Fibroblast of lung (primary cell): ENCODE measurements at regions not wholly inside any gene's neighbourhood (a gene's known extent, or its start where the extent isn't known, plus 50 kb on each side); places are given as distances from the start of the nearest gene placed in this dataset.

Source experiments
- DNase-seq, 2 donors: peaks; one replicate each; pipeline versions ENCODE4 v3.0.0 to v3.0.0-alpha.2; 2010; ENCODE audit warnings: low read depth in 2 of 2
- H2AFZ ChIP-seq: 2 replicates; pipeline ENCODE4 v1.5.1; 2012; ENCODE audit warnings: low read length, control low read depth, inconsistent platforms
- H3K27ac ChIP-seq: 2 replicates; pipeline ENCODE4 v1.5.1; 2011; ENCODE audit warnings: low read length, control low read depth; ENCODE audit not compliant: insufficient read depth
- H3K27me3 ChIP-seq: 2 replicates; pipeline ENCODE4 v1.5.1; 2011; ENCODE audit warnings: mild to moderate bottlenecking, low read length; ENCODE audit not compliant: control insufficient read depth, insufficient read depth
- H3K36me3 ChIP-seq: 2 replicates; pipeline ENCODE4 v1.5.1; 2011; ENCODE audit warnings: low read length; ENCODE audit not compliant: control insufficient read depth, insufficient read depth
- H3K4me1 ChIP-seq: 2 replicates; pipeline ENCODE4 v1.5.1; 2011; ENCODE audit warnings: low read length; ENCODE audit not compliant: control insufficient read depth, insufficient read depth; ENCODE audit errors: extremely low read depth
- H3K4me2 ChIP-seq: 2 replicates; pipeline ENCODE4 v1.5.1; 2011; ENCODE audit warnings: low read length, control low read depth; ENCODE audit not compliant: insufficient read depth; ENCODE audit errors: extremely low read depth
- H3K4me3 ChIP-seq, 4 experiments: fragments of 200-600 bp in 1 of 4; sonication (generic) in 1 of 4; replicated peaks in 1 of 4; 2 replicates each; pipeline ENCODE4 v1.5.1; 2011 to 2016; ENCODE audit warnings: low read length in 4 of 4, low read depth in 3 of 4, mild to moderate bottlenecking in 3 of 4, control low read depth in 2 of 4, inconsistent platforms in 1 of 4, mixed read lengths in 1 of 4; ENCODE audit not compliant: insufficient read depth in 1 of 4; ENCODE audit errors: control extremely low read depth in 1 of 4
- H3K79me2 ChIP-seq: 2 replicates; pipeline ENCODE4 v1.5.1; 2012; ENCODE audit warnings: mild to moderate bottlenecking, low read length, inconsistent platforms; ENCODE audit not compliant: control insufficient read depth, insufficient read depth
- H3K9ac ChIP-seq: 2 replicates; pipeline ENCODE4 v1.5.1; 2011; ENCODE audit warnings: mild to moderate bottlenecking, low read length, control low read depth; ENCODE audit not compliant: insufficient read depth
- H3K9me3 ChIP-seq: 2 replicates; pipeline ENCODE4 v1.5.1; 2012; ENCODE audit warnings: low read depth, low read length; ENCODE audit not compliant: control insufficient read depth, insufficient read depth
- H4K20me1 ChIP-seq: 2 replicates; pipeline ENCODE4 v1.5.1; 2011; ENCODE audit warnings: low read length; ENCODE audit not compliant: control insufficient read depth, insufficient read depth; ENCODE audit errors: extremely low read depth
- EZH2 ChIP-seq: IDR thresholded peaks from 2 replicates; pipeline ENCODE4 v1.5.1; 2012; ENCODE audit warnings: low read length, control low read depth, mild to moderate bottlenecking; ENCODE audit errors: missing control alignments
- TF ChIP-seq, protein P1 (sequence below), 2 donors: IDR thresholded peaks in 1 of 2; conservative IDR thresholded peaks in 1 of 2; 1 replicate in 1 of 2; 2 replicates in 1 of 2; pipeline ENCODE4 v1.5.1; 2011 to 2012; ENCODE audit warnings: low read length in 2 of 2, control low read depth in 1 of 2, inconsistent platforms in 1 of 2, low read depth in 1 of 2, mild to moderate bottlenecking in 1 of 2

DNA sequence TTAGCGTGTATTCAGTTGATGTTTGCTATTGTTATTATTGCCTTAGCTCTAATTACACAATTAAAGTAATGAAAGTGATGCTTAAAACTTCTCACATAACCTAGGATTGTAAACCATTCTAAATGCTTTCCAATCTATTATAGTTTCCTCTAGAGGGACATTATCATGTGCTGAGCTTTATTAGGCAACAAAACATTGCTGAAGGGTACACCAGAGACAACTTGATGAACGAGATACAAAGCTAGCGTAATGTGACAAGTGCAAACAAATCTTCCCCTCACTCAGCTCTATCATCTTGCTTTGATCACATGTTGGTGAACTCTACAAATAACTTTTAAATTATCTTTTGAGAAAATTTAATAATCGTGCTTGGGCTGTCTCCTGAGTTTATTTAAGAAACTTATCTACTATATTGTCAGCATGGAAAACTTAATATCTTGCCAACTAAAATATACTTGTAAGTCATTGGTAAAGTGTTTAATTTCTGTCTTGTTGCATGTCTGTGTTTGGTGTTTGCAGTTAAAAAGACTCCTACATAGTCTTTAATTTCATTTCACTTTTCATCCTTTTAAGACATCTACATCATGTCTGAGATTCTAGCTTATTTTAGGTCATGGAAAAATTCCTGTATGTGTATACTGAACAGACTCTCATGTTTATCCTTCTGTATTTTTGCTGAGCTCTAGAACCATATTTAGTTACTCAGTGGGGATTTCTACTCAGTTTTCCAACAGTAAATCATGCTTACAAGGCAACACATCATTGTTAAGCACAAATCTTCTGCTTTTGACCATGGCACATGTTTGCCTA, 104.2 kb upstream of the ADAMTS5 start:
- DNase-seq: peak in 1 of 2 donors; percentile 30
- H3K9me3 ChIP-seq: no peaks in the 10 kb centered on the region
- no peaks in the 10 kb centered on the region for H3K79me2 ChIP-seq
- H3K4me1 ChIP-seq: no peaks in the 10 kb centered on the region
- H4K20me1 ChIP-seq: no peaks in the 10 kb centered on the region
- no peak overlapping the region for H3K4me2 ChIP-seq
- TF ChIP-seq, protein P1, sequence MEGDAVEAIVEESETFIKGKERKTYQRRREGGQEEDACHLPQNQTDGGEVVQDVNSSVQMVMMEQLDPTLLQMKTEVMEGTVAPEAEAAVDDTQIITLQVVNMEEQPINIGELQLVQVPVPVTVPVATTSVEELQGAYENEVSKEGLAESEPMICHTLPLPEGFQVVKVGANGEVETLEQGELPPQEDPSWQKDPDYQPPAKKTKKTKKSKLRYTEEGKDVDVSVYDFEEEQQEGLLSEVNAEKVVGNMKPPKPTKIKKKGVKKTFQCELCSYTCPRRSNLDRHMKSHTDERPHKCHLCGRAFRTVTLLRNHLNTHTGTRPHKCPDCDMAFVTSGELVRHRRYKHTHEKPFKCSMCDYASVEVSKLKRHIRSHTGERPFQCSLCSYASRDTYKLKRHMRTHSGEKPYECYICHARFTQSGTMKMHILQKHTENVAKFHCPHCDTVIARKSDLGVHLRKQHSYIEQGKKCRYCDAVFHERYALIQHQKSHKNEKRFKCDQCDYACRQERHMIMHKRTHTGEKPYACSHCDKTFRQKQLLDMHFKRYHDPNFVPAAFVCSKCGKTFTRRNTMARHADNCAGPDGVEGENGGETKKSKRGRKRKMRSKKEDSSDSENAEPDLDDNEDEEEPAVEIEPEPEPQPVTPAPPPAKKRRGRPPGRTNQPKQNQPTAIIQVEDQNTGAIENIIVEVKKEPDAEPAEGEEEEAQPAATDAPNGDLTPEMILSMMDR (conservative IDR thresholded peaks at IDR 0.05 in 1 of 2, IDR thresholded peaks at IDR 0.05 in 1 of 2; ENCODE audit: low read depth in 1 of 2, low read length in 2 of 2): no peak
- no peak overlapping the region for H3K9ac ChIP-seq
- no peak overlapping the region for H3K27ac ChIP-seq
- no peak overlapping the region for H2AFZ ChIP-seq
- no peaks in the 10 kb centered on the region for H3K36me3 ChIP-seq
- H3K27me3 ChIP-seq: no peaks in the 10 kb centered on the region
- no peak overlapping the region for H3K4me3 ChIP-seq

DNA sequence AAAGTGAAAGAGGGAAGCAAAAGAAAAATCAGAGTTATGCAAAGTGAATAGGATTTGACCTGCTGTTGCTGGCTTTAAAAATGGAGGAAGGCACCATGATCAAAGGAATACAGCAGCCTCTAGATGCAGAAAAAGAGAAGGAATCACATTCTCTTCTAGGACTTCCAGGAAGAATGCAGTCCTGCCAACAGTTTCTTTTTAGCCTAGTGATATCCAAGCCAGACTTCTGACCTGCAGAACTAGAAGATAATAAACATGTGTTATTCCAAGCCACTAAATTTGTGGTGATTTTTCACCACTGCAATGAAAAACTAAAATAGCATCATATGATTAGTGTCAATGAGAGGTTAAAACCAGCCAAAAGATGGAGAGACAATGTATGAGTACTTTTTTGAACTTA, 101.9 kb upstream of the ADAMTS5 start:
- no peaks in the 10 kb centered on the region for H3K27me3 ChIP-seq
- H3K36me3 ChIP-seq: no peaks in the 10 kb centered on the region
- H3K9me3 ChIP-seq: no peaks in the 10 kb centered on the region
- H3K4me1 ChIP-seq: no peaks in the 10 kb centered on the region
- H3K4me2 ChIP-seq: no peak overlapping the region
- no peaks in the 10 kb centered on the region for H4K20me1 ChIP-seq
- H3K27ac ChIP-seq: no peak overlapping the region
- no peak overlapping the region for H3K4me3 ChIP-seq
- no peaks in the 10 kb centered on the region for H3K79me2 ChIP-seq
- DNase-seq: no peak
- H3K9ac ChIP-seq: no peak overlapping the region
- TF ChIP-seq, protein P1 (conservative IDR thresholded peaks at IDR 0.05 in 1 of 2, IDR thresholded peaks at IDR 0.05 in 1 of 2; ENCODE audit: low read depth in 1 of 2, low read length in 2 of 2): no peak
- no peak for TF ChIP-seq EZH2
- no peak overlapping the region for H2AFZ ChIP-seq

GRCh38 chr21:27067226-27067625, 100.3 kb upstream of the ADAMTS5 start:
- Histone ChIP-seq H3K27ac (no peak overlapping the region), H3K4me1 (no peaks in the 10 kb centered on the region), H3K27me3 (no peaks in the 10 kb centered on the region), H3K36me3 (no peaks in the 10 kb centered on the region), H4K20me1 (no peaks in the 10 kb centered on the region), H3K9me3 (no peaks in the 10 kb centered on the region), H3K79me2 (no peaks in the 10 kb centered on the region), H3K4me2 (no peak overlapping the region), H2AFZ (no peak overlapping the region), H3K9ac (no peak overlapping the region), H3K4me3 (no peak overlapping the region)
- TF ChIP-seq, protein P1 (conservative IDR thresholded peaks at IDR 0.05 in 1 of 2, IDR thresholded peaks at IDR 0.05 in 1 of 2; ENCODE audit: low read depth in 1 of 2, low read length in 2 of 2): no peak
- no peak for TF ChIP-seq EZH2
- DNase-seq: no peak
